HK-2 (cell line): ENCODE measurements at regions not wholly inside any gene's neighbourhood (a gene's known extent, or its start where the extent isn't known, plus 50 kb on each side); places are given as distances from the start of the nearest gene placed in this dataset.

ENCODE experiments used
- DNase-seq: peaks from one replicate; pipeline ENCODE4 v3.0.0-alpha.2; 2018; ENCODE audit not compliant: unreplicated experiment

DNA sequence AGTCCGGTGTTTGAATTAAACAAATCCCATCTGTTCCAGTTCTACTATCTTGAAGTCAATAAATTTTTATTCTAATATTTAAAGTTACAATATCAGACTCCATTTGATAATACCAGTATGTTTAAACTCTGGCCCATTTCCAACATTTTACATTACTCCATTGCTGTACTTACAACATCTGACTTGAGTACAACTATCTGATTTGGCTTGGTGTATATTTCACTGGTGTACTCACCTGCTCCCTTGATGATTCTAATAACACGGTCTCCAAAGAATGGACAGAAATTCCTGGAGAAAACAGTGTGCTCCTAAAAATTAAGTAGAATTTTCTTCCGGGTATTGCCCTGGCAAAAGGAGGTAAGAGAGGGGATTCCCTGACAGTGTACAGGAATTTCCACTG, 680.5 kb upstream of the ADAMTS5 start:
- DNase-seq: no peak

GRCh38 chr21:27646691-27647090, 679.8 kb upstream of the ADAMTS5 start:
- DNase-seq: no peak

DNA sequence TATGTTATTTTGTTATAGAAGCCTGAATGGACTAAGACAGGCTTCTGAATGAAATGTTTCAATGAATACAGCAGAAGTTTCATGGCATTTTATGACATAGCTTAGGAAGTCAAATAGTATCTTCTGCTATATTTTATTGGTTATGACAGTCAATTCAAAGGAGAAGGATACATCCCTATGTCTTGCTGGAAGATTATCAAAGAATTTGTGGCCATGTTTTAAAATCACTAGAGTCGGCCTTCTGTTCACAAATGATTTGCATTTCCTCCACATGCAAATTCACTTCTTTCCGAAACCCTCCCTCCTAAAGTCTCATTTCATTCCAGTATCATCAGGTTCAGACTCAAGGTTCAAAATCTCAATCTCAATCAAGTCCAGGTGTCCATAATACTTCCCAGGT, 679.2 kb upstream of the ADAMTS5 start:
- no peak for DNase-seq

- no peak for DNase-seq
Measured at GRCh38 chr21:27645285-27645684, 678.4 kb upstream of the ADAMTS5 start.

DNA sequence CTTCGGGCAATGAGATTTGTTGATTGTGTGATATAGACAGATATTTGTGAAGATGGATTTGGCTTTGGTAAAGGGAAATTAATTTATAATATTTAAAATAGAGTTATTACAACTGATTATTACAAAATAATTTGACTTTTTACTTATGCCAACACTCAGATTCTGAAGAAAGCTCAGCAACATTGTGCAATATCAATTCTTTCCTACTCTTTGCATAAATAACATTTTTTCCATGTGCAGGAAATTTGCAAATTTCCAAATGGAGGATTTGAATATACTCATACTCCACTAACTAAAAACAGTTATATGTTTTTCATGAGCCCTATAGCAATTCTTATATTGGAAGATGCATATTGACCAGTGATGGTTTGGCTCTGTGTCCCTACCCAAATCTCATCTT, 676.4 kb upstream of the ADAMTS5 start:
- no peak for DNase-seq

GRCh38 chr21:27639286-27639685, 672.4 kb upstream of the ADAMTS5 start:
- no peak for DNase-seq

GRCh38 chr21:27636656-27637055, 669.8 kb upstream of the ADAMTS5 start:
- DNase-seq: no peak

- no peak for DNase-seq
Measured at GRCh38 chr21:27633631-27634030, 666.7 kb upstream of the ADAMTS5 start.

- no peak for DNase-seq
Measured at GRCh38 chr21:27631471-27631870, 664.6 kb upstream of the ADAMTS5 start.

DNA sequence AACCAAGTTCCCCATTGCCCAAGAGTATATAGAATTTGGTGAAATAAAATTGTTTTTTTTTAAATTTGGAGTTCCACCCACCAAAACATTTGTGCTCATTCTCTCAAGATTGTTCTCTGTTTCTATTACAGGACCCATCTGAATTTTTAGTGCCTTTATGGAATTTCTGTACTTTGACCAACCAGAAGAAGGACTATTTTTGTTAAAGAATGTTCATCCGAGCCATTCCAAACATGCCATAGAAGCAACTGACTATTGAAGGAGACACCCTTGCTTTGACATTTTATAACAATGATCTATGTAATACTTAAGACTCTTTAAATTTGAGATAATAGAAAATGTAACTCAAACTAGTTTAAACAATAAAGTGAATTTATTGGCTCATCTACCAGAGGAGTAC, 655.7 kb upstream of the ADAMTS5 start:
- no peak for DNase-seq

GRCh38 chr21:27614231-27614630, 647.3 kb upstream of the ADAMTS5 start:
- no peak for DNase-seq

DNA sequence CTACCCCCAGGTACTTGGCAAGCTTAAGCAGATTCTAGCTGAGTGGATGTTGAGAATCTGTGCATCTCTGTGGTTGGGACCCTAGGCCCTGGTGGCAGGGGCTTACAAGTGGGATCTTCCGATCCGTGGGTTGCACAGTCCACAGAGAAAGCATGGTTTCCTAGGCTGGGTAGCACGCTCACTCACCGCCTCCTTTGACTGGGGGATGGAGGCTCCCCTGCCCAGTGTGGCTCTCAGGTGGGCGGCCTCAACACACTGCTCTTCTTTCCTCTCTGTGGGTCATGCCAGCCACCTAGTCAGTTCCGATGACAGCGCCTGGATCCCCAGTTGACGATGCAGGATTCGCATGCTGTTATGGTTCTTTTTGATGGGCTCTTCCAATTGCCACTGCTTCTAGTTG, 639.5 kb upstream of the ADAMTS5 start:
- no peak for DNase-seq

GRCh38 chr21:27596196-27596595, 629.3 kb upstream of the ADAMTS5 start:
- no peak for DNase-seq

- DNase-seq: no peak
Measured at GRCh38 chr21:27595716-27596115, 628.8 kb upstream of the ADAMTS5 start.

GRCh38 chr21:27590271-27590670, 623.4 kb upstream of the ADAMTS5 start:
- no peak for DNase-seq

GRCh38 chr21:27589781-27590180, 622.9 kb upstream of the ADAMTS5 start:
- DNase-seq: no peak

- no peak for DNase-seq
Measured at GRCh38 chr21:27586986-27587385, 620.1 kb upstream of the ADAMTS5 start.

- no peak for DNase-seq
Measured at GRCh38 chr21:27586326-27586725, 619.4 kb upstream of the ADAMTS5 start.

DNA sequence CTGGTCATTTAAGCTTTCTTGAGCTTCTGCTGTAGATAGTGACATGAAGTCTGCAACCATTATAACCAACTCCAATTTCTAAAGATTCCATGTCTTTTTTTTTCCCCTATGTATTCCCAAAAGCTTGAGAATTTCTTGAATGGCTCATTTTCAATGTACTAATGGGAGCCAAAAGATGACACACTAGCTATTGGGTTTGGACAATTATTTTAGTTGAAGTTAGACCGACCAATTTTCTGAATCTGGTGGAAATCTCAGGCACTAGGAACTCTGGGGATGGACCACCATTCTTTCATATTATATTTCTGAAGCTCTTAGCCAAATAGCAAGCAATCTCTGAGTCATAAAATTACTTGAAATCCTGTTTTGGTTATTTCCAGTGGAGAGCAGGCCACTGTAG, 617.4 kb upstream of the ADAMTS5 start:
- no peak for DNase-seq

DNA sequence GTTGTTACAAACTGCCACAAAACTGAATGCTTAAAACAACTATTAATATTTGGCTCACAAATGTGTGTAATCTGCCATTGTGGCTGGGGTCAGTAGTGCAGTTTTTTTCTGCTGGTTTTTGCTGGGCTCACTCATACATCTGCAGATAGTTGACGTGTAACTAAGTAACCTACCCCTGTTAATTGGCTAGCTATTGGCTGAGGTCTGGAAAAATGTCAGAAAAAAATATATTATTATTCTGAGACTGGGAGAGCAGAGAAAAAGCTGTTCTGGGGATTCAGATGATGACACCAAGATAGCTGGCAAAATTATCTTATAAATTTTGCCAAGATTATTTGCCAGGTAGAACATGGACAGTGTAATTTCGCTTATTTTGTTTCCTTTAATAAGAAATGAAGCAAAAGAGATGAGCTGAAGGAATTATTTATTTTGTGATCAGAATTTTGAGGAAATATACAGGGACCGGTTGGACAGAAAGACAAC, 616.1 kb upstream of the ADAMTS5 start:
- DNase-seq: no peak

- DNase-seq: no peak
Measured at GRCh38 chr21:27582246-27582947, 615.5 kb upstream of the ADAMTS5 start.

DNA sequence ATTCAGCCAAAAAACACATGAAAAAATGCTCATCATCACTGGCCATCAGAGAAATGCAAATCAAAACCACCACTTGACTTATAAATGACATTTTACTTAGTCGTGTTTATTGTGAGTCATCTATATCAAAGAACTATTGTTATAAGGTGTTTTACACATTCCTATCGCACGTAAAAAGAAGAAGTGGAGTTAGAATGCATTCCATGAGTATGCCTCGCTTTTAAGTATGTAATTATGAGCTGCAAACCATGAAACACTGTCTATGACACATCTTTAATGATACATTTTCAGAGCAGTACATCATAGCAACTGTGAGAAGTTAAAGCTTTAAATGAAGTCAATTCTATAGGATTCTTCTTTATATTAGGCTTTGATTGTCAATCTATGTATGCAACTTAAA, 614.3 kb upstream of the ADAMTS5 start:
- no peak for DNase-seq

- no peak for DNase-seq
Measured at GRCh38 chr21:27580276-27580675, 613.4 kb upstream of the ADAMTS5 start.

- DNase-seq: no peak
Measured at GRCh38 chr21:27578741-27579265, 611.9 kb upstream of the ADAMTS5 start.
